CD8-positive, alpha-beta memory T cell (primary cell): ENCODE measurements at regions not wholly inside any gene's neighbourhood (a gene's known extent, or its start where the extent isn't known, plus 50 kb on each side); places are given as distances from the start of the nearest gene placed in this dataset.
"Not testable (repeated sequence)": the region's sequence is repeated elsewhere in the genome, so short reads cannot be mapped to it uniquely, and the experiment has no call there.

Source experiments
- CTCF ChIA-PET: fragments of 350-600 bp; sonication (Branson Sonifier 250); formaldehyde crosslinking; loops from one replicate; lab custom pipeline; 2021; ENCODE audit warnings: antibody characterized with exemption; lab: Charles Lee
- POLR2A ChIA-PET: fragments of 350-600 bp; sonication (Branson Sonifier 250); formaldehyde crosslinking; loops from one replicate; lab custom pipeline; 2021; ENCODE audit warnings: antibody characterized with exemption; lab: Charles Lee
- DNase-seq, 5 donors: peaks; one replicate each; pipeline versions ENCODE4 v3.0.0 to v3.0.0-alpha.2; 2020 to 2022; ENCODE audit warnings: mixed read lengths in 1 of 5
- H3K27ac ChIP-seq: one replicate; pipeline ENCODE4 v1.7.0; 2013; ENCODE audit warnings: low read depth, mild to moderate bottlenecking, low read length, moderate library complexity
- H3K27me3 ChIP-seq: 2 replicates; pipeline ENCODE4 v1.7.0; 2013; ENCODE audit warnings: low read length, mild to moderate bottlenecking; ENCODE audit not compliant: insufficient read depth, poor library complexity, severe bottlenecking
- H3K36me3 ChIP-seq: 2 replicates; pipeline ENCODE4 v1.7.0; 2013; ENCODE audit warnings: mild to moderate bottlenecking, low read length, moderate library complexity; ENCODE audit not compliant: insufficient read depth
- H3K4me1 ChIP-seq: 2 replicates; pipeline ENCODE4 v1.7.0; 2013; ENCODE audit warnings: mild to moderate bottlenecking, low read length, moderate library complexity; ENCODE audit not compliant: insufficient read depth
- H3K4me3 ChIP-seq: 2 replicates; pipeline ENCODE4 v1.7.0; 2013; ENCODE audit warnings: mild to moderate bottlenecking, low read length
- H3K9me3 ChIP-seq: 2 replicates; pipeline ENCODE4 v1.7.0; 2013; ENCODE audit warnings: mild to moderate bottlenecking, low read length
- H3K27ac Mint-ChIP-seq, 8 donors: one replicate each; pipeline ENCODE4 v1.8.0; 2020 to 2021; ENCODE audit warnings: mixed read lengths in 8 of 8, mild to moderate bottlenecking in 6 of 8, inconsistent platforms in 3 of 8, moderate library complexity in 3 of 8
- H3K27me3 Mint-ChIP-seq, 2 donors: one replicate each; pipeline ENCODE4 v1.8.0; 2020 to 2021; ENCODE audit warnings: mixed read lengths in 2 of 2, mild to moderate bottlenecking in 1 of 2, moderate library complexity in 1 of 2
- H3K36me3 Mint-ChIP-seq, 3 donors: one replicate each; pipeline ENCODE4 v1.8.0; 2020 to 2021; ENCODE audit warnings: mixed read lengths in 3 of 3, inconsistent platforms in 1 of 3, mild to moderate bottlenecking in 1 of 3
- H3K4me1 Mint-ChIP-seq, 3 donors: one replicate each; pipeline ENCODE4 v1.8.0; 2020 to 2021; ENCODE audit warnings: mixed read lengths in 3 of 3, inconsistent platforms in 1 of 3, mild to moderate bottlenecking in 1 of 3
- H3K4me3 Mint-ChIP-seq, 7 donors: one replicate each; pipeline ENCODE4 v1.8.0; 2020 to 2021; ENCODE audit warnings: mixed read lengths in 7 of 7, mild to moderate bottlenecking in 6 of 7, moderate library complexity in 4 of 7, inconsistent platforms in 2 of 7
- H3K9me3 Mint-ChIP-seq, 5 donors: one replicate each; pipeline ENCODE4 v1.8.0; 2020 to 2022; ENCODE audit warnings: mixed read lengths in 5 of 5, mild to moderate bottlenecking in 3 of 5, moderate library complexity in 2 of 5, inconsistent platforms in 1 of 5

- DNase-seq, result no peak
Observed at GRCh38 chr5:152477536-152477935, 72.5 kb upstream of the NMUR2 start.

GRCh38 chr5:152479866-152480265, 74.8 kb upstream of the NMUR2 start:
- POLR2A ChIA-PET, CTCF ChIA-PET: not testable (repeated sequence)

More at GRCh38 chr5:152477536-152477935, 72.5 kb upstream of the NMUR2 start:
- Mint-ChIP-seq H3K27ac (no peak overlapping the region), H3K4me3 (no peak overlapping the region), H3K27me3 (peaks cover 0 to 17% of the 10 kb centered on the region in 2 donors), H3K4me1 (no peaks in the 10 kb centered on the region), H3K9me3 (peaks cover 0 to 7% (median 6%) of the 10 kb centered on the region in 5 donors), H3K36me3 (peaks cover 0 to 9% (median 0%) of the 10 kb centered on the region in 3 donors)
- H3K27me3 ChIP-seq, result no peaks in the 10 kb centered on the region
- H3K4me1 ChIP-seq, result no peaks in the 10 kb centered on the region
- H3K36me3 ChIP-seq, result no peaks in the 10 kb centered on the region
- ChIA-PET CTCF (no interaction called here), POLR2A (no interaction called here)
- H3K9me3 ChIP-seq, result no peaks in the 10 kb centered on the region
- H3K27ac ChIP-seq, result no peak overlapping the region
- H3K4me3 ChIP-seq, result no peak overlapping the region

GRCh38 chr5:152480677-152481076, 75.6 kb upstream of the NMUR2 start:
- H3K4me3 ChIP-seq, POLR2A ChIA-PET, H3K4me1 ChIP-seq, H3K9me3 ChIP-seq, H3K27ac Mint-ChIP-seq, H3K36me3 ChIP-seq, H3K27me3 ChIP-seq, CTCF ChIA-PET, H3K4me3 Mint-ChIP-seq, H3K4me1 Mint-ChIP-seq, H3K36me3 Mint-ChIP-seq, H3K9me3 Mint-ChIP-seq, H3K27ac ChIP-seq, DNase-seq: not testable (repeated sequence)
- H3K27me3 Mint-ChIP-seq, result peaks cover 0 to 21% of the 10 kb centered on the region in 2 donors

More at GRCh38 chr5:152479866-152480265, 74.8 kb upstream of the NMUR2 start:
- not testable (repeated sequence) for H3K36me3 ChIP-seq, H3K4me1 ChIP-seq, H3K9me3 ChIP-seq, H3K27ac ChIP-seq, H3K9me3 Mint-ChIP-seq, H3K4me3 ChIP-seq, H3K4me3 Mint-ChIP-seq, H3K27me3 ChIP-seq, H3K4me1 Mint-ChIP-seq, H3K27ac Mint-ChIP-seq, DNase-seq, H3K36me3 Mint-ChIP-seq
- H3K27me3 Mint-ChIP-seq, result peaks cover 0 to 26% of the 10 kb centered on the region in 2 donors

- H3K36me3 ChIP-seq, result no peaks in the 10 kb centered on the region
- no peak overlapping the region for H3K4me3 Mint-ChIP-seq
- ChIA-PET CTCF (interaction anchor here (1.0 kb wide), 1 partner anchor 662 kb away, joined by 3 read pairs; no protein-coding TSS in a partner anchor), POLR2A (no interaction called here)
- no peak for DNase-seq
- no peaks in the 10 kb centered on the region for H3K9me3 Mint-ChIP-seq
- no peak overlapping the region for H3K4me3 ChIP-seq
- H3K27me3 ChIP-seq, result no peaks in the 10 kb centered on the region
- no peaks in the 10 kb centered on the region for H3K9me3 ChIP-seq
- no peak overlapping the region for H3K27ac Mint-ChIP-seq
- H3K4me1 Mint-ChIP-seq, result peaks cover 0 to 13% (median 2%) of the 10 kb centered on the region in 3 donors
- no peak overlapping the region for H3K27ac ChIP-seq
- H3K27me3 Mint-ChIP-seq, result peaks cover 0 to 14% of the 10 kb centered on the region in 2 donors
- H3K4me1 ChIP-seq, result no peaks in the 10 kb centered on the region
- H3K36me3 Mint-ChIP-seq, result no peaks in the 10 kb centered on the region
Observed at GRCh38 chr5:152487130-152487529, 82.1 kb upstream of the NMUR2 start.

- no peak overlapping the region for H3K27ac ChIP-seq
- no peak for DNase-seq
- H3K4me3 Mint-ChIP-seq, result peak overlapping the region in 1 of 7 donors; percentile 49
- no peaks in the 10 kb centered on the region for H3K36me3 ChIP-seq
- H3K4me1 Mint-ChIP-seq, result peaks cover 0 to 13% (median 2%) of the 10 kb centered on the region in 3 donors
- H3K27me3 Mint-ChIP-seq, result peaks cover 0 to 1% of the 10 kb centered on the region in 2 donors
- H3K27me3 ChIP-seq, result no peaks in the 10 kb centered on the region
- H3K27ac Mint-ChIP-seq, result peak overlapping the region in 1 of 8 donors; percentile 45
- no peaks in the 10 kb centered on the region for H3K36me3 Mint-ChIP-seq
- POLR2A ChIA-PET, result interaction anchor here (0.6 kb wide), 1 partner anchor 55 kb away, joined by 3 read pairs; no protein-coding TSS in a partner anchor
- no peaks in the 10 kb centered on the region for H3K4me1 ChIP-seq
- no peaks in the 10 kb centered on the region for H3K9me3 ChIP-seq
- CTCF ChIA-PET, result interaction anchor here (0.7 kb wide), 1 partner anchor 948 kb away, joined by 3 read pairs; no protein-coding TSS in a partner anchor
- no peaks in the 10 kb centered on the region for H3K9me3 Mint-ChIP-seq
- H3K4me3 ChIP-seq, result no peak overlapping the region
Observed at GRCh38 chr5:152488869-152489268, 83.8 kb upstream of the NMUR2 start.

GRCh38 chr5:152499814-152500535, 94.9 kb upstream of the NMUR2 start:
- Histone ChIP-seq H3K36me3 (no peaks in the 10 kb centered on the region), H3K4me3 (no peak overlapping the region), H3K4me1 (no peaks in the 10 kb centered on the region), H3K27me3 (no peaks in the 10 kb centered on the region), H3K27ac (no peak overlapping the region), H3K9me3 (no peaks in the 10 kb centered on the region)
- POLR2A ChIA-PET, result no interaction called here
- CTCF ChIA-PET, result no interaction called here
- Mint-ChIP-seq H3K4me1 (no peaks in the 10 kb centered on the region), H3K36me3 (no peaks in the 10 kb centered on the region), H3K9me3 (peaks cover 0 to 2% (median 0%) of the 10 kb centered on the region in 5 donors), H3K27me3 (peaks cover 0 to 8% of the 10 kb centered on the region in 2 donors), H3K4me3 (no peak overlapping the region), H3K27ac (no peak overlapping the region)
- no peak for DNase-seq

GRCh38 chr5:152501294-152501693, 96.2 kb upstream of the NMUR2 start:
- no peaks in the 10 kb centered on the region for H3K27me3 ChIP-seq
- Mint-ChIP-seq H3K36me3 (no peaks in the 10 kb centered on the region), H3K4me1 (peaks cover 2 to 5% (median 4%) of the 10 kb centered on the region in 3 donors), H3K9me3 (peaks cover 0 to 2% (median 0%) of the 10 kb centered on the region in 5 donors), H3K27ac (no peak overlapping the region), H3K4me3 (no peak overlapping the region), H3K27me3 (peaks cover 0 to 11% of the 10 kb centered on the region in 2 donors)
- no peak for DNase-seq
- H3K4me3 ChIP-seq, result no peak overlapping the region
- no peaks in the 10 kb centered on the region for H3K9me3 ChIP-seq
- POLR2A ChIA-PET, result no interaction called here
- CTCF ChIA-PET, result no interaction called here
- H3K27ac ChIP-seq, result no peak overlapping the region
- H3K36me3 ChIP-seq, result no peaks in the 10 kb centered on the region
- no peaks in the 10 kb centered on the region for H3K4me1 ChIP-seq

- Mint-ChIP-seq H3K4me1 (peaks cover 2 to 5% (median 4%) of the 10 kb centered on the region in 3 donors), H3K27ac (no peak overlapping the region), H3K27me3 (peaks cover 2 to 17% of the 10 kb centered on the region in 2 donors), H3K4me3 (no peak overlapping the region), H3K36me3 (no peaks in the 10 kb centered on the region), H3K9me3 (no peaks in the 10 kb centered on the region)
- no peaks in the 10 kb centered on the region for H3K4me1 ChIP-seq
- no peak overlapping the region for H3K4me3 ChIP-seq
- no peaks in the 10 kb centered on the region for H3K27me3 ChIP-seq
- CTCF ChIA-PET, result no interaction called here
- no peak overlapping the region for H3K27ac ChIP-seq
- POLR2A ChIA-PET, result no interaction called here
- no peaks in the 10 kb centered on the region for H3K36me3 ChIP-seq
- no peaks in the 10 kb centered on the region for H3K9me3 ChIP-seq
- DNase-seq, result no peak
Observed at GRCh38 chr5:152503206-152503605, 98.1 kb upstream of the NMUR2 start.
